WI38 (cell line): ENCODE measurements at regions not wholly inside any gene's neighbourhood (a gene's known extent, or its start where the extent isn't known, plus 50 kb on each side); places are given as distances from the start of the nearest gene placed in this dataset.

Experiments
- H3K4me3 ChIP-seq: 2 replicates; pipeline ENCODE4 v1.5.1; 2011; ENCODE audit warnings: low read depth, mild to moderate bottlenecking, control low read depth, low read length
- TF ChIP-seq, protein P1 (sequence below): IDR thresholded peaks from 2 replicates; pipeline ENCODE4 v1.5.1; 2012; ENCODE audit warnings: low read depth, mild to moderate bottlenecking, control low read depth, low read length

DNA sequence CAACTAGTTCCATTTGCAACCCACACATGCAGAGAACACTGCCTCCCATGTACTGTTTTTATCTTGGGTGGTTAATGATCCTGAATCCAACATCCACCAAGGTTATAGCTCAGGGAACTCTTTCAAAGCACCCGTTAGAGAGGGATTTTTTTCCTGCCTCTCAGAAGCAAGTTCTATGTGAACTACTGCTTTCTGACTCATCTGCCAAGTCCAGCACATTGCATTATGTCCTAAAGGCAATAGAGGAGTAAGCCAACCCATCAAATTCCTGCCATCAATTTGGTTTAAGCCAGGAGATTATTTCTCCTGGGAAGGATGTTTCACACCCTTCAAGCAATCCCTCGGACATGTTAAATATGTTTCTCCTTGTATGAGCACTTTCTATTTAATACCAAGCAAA lies 334.5 kb downstream of the GASK1B start:
- TF ChIP-seq, protein P1, sequence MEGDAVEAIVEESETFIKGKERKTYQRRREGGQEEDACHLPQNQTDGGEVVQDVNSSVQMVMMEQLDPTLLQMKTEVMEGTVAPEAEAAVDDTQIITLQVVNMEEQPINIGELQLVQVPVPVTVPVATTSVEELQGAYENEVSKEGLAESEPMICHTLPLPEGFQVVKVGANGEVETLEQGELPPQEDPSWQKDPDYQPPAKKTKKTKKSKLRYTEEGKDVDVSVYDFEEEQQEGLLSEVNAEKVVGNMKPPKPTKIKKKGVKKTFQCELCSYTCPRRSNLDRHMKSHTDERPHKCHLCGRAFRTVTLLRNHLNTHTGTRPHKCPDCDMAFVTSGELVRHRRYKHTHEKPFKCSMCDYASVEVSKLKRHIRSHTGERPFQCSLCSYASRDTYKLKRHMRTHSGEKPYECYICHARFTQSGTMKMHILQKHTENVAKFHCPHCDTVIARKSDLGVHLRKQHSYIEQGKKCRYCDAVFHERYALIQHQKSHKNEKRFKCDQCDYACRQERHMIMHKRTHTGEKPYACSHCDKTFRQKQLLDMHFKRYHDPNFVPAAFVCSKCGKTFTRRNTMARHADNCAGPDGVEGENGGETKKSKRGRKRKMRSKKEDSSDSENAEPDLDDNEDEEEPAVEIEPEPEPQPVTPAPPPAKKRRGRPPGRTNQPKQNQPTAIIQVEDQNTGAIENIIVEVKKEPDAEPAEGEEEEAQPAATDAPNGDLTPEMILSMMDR = no peak
- no peak overlapping the region for H3K4me3 ChIP-seq

DNA sequence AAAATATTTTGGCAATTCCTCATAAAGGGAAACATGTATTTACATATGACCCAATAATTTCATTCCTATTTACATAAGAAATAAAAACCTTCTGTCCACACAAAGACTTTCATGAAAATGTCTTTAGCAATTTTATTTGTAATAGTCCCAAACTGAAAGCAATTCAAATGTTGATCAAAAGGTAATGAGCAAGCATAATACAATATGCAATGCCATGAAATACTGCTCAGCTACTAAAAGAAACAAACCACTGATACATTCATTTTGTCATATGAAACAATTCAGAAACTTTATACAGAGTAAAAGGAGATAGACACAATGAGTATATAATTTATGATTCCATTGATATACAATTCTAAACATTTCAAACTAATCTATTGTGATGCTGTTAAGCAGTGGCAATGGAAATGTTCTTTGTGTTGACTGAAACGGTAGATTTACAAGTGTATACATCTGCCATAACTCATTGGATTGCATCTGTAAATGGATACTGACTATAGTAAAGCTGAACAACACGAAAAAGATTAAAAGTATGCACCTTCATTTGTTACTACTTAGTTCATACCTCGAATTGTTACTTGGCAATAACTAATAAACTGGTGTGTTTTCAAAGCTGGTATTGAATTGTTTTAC lies 335.6 kb downstream of the GASK1B start:
- TF ChIP-seq, protein P1 = no peak
- H3K4me3 ChIP-seq = no peak overlapping the region

DNA sequence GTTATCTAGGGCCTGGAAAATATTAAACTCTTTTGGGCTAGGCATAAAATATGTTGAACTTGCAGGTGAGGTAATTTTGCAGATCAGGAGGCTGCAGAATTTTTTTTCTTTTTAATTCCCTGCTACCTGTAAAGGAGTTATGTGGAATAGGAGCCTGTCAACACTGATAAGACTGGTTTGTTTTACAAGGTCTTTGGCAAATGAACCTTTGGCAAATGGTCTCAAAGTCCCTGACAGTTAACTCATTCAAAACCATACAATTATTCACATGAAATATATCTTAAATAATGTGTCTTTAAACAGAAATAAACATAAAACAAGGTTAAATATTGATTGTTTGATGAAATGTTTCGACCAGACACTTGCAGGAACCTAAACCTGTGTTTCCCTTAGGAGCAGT lies 340.2 kb downstream of the GASK1B start:
- TF ChIP-seq, protein P1 = no peak
- H3K4me3 ChIP-seq = no peak overlapping the region

DNA sequence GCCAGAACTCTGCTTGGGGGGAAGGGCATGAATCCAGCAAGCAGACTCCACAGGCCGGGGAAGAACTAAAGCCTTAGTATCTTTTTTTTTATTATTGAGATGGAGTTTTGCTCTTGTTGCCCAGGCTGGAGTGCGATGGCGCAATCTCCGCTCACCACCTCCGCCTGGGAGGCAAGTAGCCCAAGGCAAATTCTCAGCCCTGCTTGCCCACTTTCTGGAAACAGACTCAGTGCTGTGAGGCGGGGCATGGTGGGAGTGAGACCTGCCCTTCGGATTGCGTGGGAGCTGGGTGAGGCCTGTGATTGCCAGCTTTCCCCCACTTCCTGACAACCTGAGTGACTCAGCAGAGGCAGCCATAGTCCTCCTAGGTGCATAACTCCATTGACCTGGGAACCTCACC lies 348.8 kb downstream of the GASK1B start:
- TF ChIP-seq, protein P1 = no peak
- no peak overlapping the region for H3K4me3 ChIP-seq

DNA sequence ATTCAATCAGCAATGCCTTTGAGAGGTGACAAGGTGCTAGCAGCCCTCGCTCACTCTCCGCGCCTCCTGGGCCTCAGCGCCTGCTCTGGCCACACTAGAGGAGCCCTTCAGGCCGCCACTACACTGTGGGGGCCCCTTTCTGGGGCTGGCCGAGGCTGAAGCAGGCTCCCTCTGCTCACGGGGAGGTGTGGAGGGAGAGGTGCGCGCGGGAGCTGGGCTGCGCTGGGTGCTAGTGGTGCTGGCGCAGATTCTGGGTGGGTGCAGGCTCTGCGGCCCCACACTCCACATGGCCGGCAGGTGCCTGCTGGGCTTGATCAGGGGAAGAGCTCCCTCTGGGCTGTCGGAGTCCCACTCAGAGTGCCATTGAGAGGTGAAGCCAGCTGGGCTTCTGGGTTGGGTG lies 351.0 kb downstream of the GASK1B start:
- TF ChIP-seq, protein P1 = no peak
- no peak overlapping the region for H3K4me3 ChIP-seq

DNA sequence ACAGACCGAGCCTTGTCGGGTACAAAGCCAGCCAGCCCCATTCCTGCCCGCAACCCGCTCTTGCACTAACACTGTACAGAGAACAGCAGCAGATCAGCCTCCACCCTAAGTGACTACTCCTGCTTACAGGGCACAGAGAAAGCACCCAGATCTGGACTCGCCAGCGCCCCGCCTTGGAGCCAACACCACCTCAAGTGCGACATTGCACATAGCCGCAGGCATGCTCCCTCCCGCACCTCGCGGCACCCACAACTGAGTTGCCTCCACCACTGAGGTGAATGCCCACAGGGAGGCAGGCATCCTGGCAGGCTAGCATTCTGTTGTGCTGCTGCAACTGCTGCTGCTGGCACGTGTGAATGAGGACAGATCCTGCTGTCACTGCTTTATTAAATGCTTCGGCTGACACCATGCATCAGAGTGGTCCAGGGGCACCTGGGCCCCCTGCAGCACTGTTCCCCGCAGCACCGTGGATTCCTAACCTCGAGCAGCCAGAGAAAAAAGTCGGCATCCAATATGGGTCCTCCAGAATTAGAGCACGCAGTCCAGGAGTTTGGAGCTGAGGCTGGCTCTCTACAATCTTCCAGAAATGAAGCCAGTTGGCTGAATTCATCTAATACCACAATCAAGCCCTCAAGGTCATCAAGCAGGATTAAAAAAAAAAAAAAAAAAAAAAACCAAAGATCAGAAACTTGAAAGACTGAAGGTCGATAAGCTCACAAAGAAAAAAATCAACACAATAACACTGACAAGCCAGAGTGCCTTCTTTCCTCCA lies 352.9 kb downstream of the GASK1B start:
- TF ChIP-seq, protein P1 = no peak
- no peak overlapping the region for H3K4me3 ChIP-seq

DNA sequence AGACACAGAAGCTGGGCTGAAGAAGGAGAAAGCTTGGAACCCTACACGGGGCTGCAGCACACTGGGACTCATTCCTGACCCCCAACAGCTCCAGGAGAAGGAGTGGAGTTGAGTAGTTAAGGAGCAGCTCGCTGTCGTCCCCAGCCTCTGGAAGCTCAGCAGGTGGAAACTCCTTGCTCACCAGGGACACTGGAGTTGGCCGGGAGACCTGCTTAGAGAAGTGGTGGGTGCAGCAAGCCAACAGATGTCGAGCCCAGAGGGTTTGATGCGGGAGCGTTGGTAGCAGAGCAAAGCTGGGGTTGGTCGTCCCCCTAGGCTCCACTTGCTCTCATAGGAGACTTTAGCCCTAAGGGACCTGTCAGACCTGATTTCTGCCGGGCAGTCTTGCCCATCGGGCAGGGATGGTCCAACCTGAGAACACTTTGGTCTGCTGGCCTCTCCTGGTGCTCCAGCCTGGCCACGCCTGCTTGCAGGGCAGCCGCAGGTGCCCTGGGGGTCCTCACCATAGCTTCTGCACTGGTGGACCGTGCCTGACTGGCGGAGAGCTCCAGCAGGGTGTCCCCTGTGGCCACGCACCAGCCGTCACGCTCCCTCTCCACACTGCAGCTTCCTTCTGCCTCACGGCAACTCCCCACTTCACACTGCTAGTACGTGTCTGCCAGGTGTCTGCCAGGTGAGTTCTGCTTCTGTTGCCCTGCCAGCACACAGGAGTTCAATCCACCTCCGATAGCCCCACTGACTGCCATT lies 353.7 kb downstream of the GASK1B start:
- TF ChIP-seq, protein P1 = no peak

More for the DNA sequence above, 353.7 kb downstream of the GASK1B start:
- H3K4me3 ChIP-seq = no peak overlapping the region
